WERI-Rb-1 (cell line): ENCODE measurements at regions not wholly inside any gene's neighbourhood (a gene's known extent, or its start where the extent isn't known, plus 50 kb on each side); places are given as distances from the start of the nearest gene placed in this dataset.

Experiments
- DNase-seq: peaks from one replicate; pipeline ENCODE4 v3.0.0-alpha.2; 2020
- H3K27ac ChIP-seq: fragments of 250-450 bp; sonication (Bioruptor Pico); 2 replicates; pipeline ENCODE4 v1.5.1; 2020; ENCODE audit warnings: mild to moderate bottlenecking, moderate library complexity
- H3K27me3 ChIP-seq: fragments of 250-450 bp; sonication (Bioruptor Pico); 2 replicates; pipeline ENCODE4 v1.5.1; 2021; ENCODE audit warnings: mild to moderate bottlenecking, low read depth, moderate library complexity; ENCODE audit not compliant: insufficient read depth, severe bottlenecking
- H3K36me3 ChIP-seq: fragments of 250-450 bp; sonication (Bioruptor Pico); 2 replicates; pipeline ENCODE4 v1.5.1; 2020; ENCODE audit warnings: mild to moderate bottlenecking, moderate library complexity
- H3K4me3 ChIP-seq: 2 replicates; pipeline ENCODE4 v1.5.1; 2011; ENCODE audit warnings: low read depth, mild to moderate bottlenecking, control low read depth, low read length
- H3K9me3 ChIP-seq: fragments of 250-450 bp; sonication (Bioruptor Pico); 2 replicates; pipeline ENCODE4 v1.5.1; 2021; ENCODE audit warnings: mild to moderate bottlenecking, moderate library complexity; ENCODE audit not compliant: severe bottlenecking
- CTCF ChIP-seq: IDR thresholded peaks from 2 replicates; pipeline ENCODE4 v1.5.1; 2011; ENCODE audit warnings: low read depth, mild to moderate bottlenecking, control low read depth, inconsistent platforms, low read length

DNA sequence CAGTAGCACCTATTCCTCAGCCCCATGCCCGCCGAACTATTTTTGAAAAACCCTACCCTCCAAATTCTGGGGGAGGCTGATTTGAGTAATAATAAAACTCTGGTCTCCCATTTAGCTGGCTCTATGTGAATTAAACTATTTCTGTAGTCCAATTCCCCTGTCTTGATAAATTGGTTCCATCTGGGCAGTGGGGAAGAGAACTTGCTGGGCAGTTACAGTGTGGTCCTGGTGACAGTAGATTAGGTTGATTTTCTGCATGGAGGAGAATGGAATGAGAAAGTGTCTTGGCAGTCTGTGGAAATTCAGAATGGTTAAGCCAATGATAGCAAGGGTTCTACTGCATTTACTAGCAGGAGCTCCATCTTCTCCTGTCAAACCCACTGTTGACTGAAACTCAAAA lies 95.0 kb downstream of the SPP2 start:
- Histone ChIP-seq H3K9me3 (no peaks in the 10 kb centered on the region), H3K36me3 (no peaks in the 10 kb centered on the region), H3K4me3 (no peak overlapping the region), H3K27me3 (no peaks in the 10 kb centered on the region), H3K27ac (no peak overlapping the region)
- DNase-seq, result no peak
- TF ChIP-seq CTCF, result no peak

- no peak for DNase-seq
- H3K27me3 ChIP-seq, result no peaks in the 10 kb centered on the region
- no peak for TF ChIP-seq CTCF
- H3K9me3 ChIP-seq, result no peaks in the 10 kb centered on the region
- H3K4me3 ChIP-seq, result no peak overlapping the region
- no peaks in the 10 kb centered on the region for H3K36me3 ChIP-seq
- no peak overlapping the region for H3K27ac ChIP-seq
Observed at GRCh38 chr2:234145057-234145456, 94.6 kb downstream of the SPP2 start.

- no peaks in the 10 kb centered on the region for H3K9me3 ChIP-seq
- H3K27me3 ChIP-seq, result no peaks in the 10 kb centered on the region
- TF ChIP-seq CTCF, result no peak
- H3K4me3 ChIP-seq, result no peak overlapping the region
- no peaks in the 10 kb centered on the region for H3K36me3 ChIP-seq
- no peak overlapping the region for H3K27ac ChIP-seq
- DNase-seq, result no peak
Observed at GRCh38 chr2:234143896-234144295, 93.4 kb downstream of the SPP2 start.

DNA sequence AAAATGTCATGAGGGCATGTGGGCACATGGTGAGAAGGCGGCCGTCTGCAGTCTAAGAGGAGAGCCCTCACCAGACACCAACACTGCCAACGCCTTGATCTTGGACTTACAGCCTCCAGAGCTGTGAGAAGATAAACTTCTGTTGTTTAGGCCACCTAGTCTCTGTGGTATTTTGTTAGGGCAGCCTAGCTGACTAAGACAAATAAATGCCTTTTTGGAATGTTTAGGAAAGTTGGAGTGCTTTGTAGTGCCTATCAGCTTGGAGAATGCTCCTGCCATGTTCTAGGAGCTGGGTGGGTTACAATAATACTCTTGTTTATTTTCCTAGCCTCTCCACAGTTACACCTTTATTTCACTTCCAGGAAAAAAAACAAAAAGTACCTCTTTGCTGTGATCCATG lies 92.0 kb downstream of the SPP2 start:
- DNase-seq, result no peak

GRCh38 chr2:234139755-234140154 lies 89.3 kb downstream of the SPP2 start:
- H3K9me3 ChIP-seq, result no peaks in the 10 kb centered on the region
- no peaks in the 10 kb centered on the region for H3K27me3 ChIP-seq
- no peak overlapping the region for H3K27ac ChIP-seq
- DNase-seq, result no peak
- no peak for TF ChIP-seq CTCF
- no peak overlapping the region for H3K4me3 ChIP-seq
- H3K36me3 ChIP-seq, result no peaks in the 10 kb centered on the region

More for the DNA sequence above, 92.0 kb downstream of the SPP2 start:
- no peak for TF ChIP-seq CTCF
- Histone ChIP-seq H3K4me3 (no peak overlapping the region), H3K27ac (no peak overlapping the region), H3K9me3 (no peaks in the 10 kb centered on the region), H3K27me3 (no peaks in the 10 kb centered on the region), H3K36me3 (no peaks in the 10 kb centered on the region)

- Histone ChIP-seq H3K36me3 (no peaks in the 10 kb centered on the region), H3K4me3 (no peak overlapping the region), H3K27me3 (no peaks in the 10 kb centered on the region), H3K9me3 (no peaks in the 10 kb centered on the region), H3K27ac (no peak overlapping the region)
- no peak for TF ChIP-seq CTCF
- no peak for DNase-seq
Observed at GRCh38 chr2:234138836-234139235, 88.3 kb downstream of the SPP2 start.
